Fibroblast of skin of abdomen (primary cell): ENCODE measurements at regions not wholly inside any gene's neighbourhood (a gene's known extent, or its start where the extent isn't known, plus 50 kb on each side); places are given as distances from the start of the nearest gene placed in this dataset.

Experiments used
- DNase-seq: peaks from one replicate; pipeline ENCODE4 v3.0.0-alpha.2; 2013

- DNase-seq: no peak
These were observed 932.3 kb downstream of the FLRT2 start for GRCh38 chr14:86462193-86462753.

GRCh38 chr14:86457481-86458135, 927.7 kb downstream of the FLRT2 start:
- DNase-seq: no peak

GRCh38 chr14:86450085-86450484, 920.1 kb downstream of the FLRT2 start:
- DNase-seq: peak; percentile 38

GRCh38 chr14:86442135-86442534, 912.2 kb downstream of the FLRT2 start:
- DNase-seq: no peak

- peak; percentile 68 for DNase-seq
These were observed 900.9 kb downstream of the FLRT2 start for GRCh38 chr14:86430853-86431252.

GRCh38 chr14:86423214-86423613, 893.3 kb downstream of the FLRT2 start:
- no peak for DNase-seq

GRCh38 chr14:86420131-86420530, 890.2 kb downstream of the FLRT2 start:
- DNase-seq: no peak

- DNase-seq: no peak
These were observed 884.2 kb downstream of the FLRT2 start for GRCh38 chr14:86414146-86414545.

- peak; percentile 8 for DNase-seq
These were observed 875.2 kb downstream of the FLRT2 start for GRCh38 chr14:86404989-86405649.

- no peak for DNase-seq
These were observed 874.5 kb downstream of the FLRT2 start for GRCh38 chr14:86404425-86404824.

- DNase-seq: no peak
These were observed 872.6 kb downstream of the FLRT2 start for GRCh38 chr14:86402545-86402944.

- DNase-seq: no peak
These were observed 861.1 kb downstream of the FLRT2 start for GRCh38 chr14:86391085-86391484.

- no peak for DNase-seq
These were observed 858.3 kb downstream of the FLRT2 start for GRCh38 chr14:86388216-86388615.

GRCh38 chr14:86373886-86374285, 843.9 kb downstream of the FLRT2 start:
- DNase-seq: no peak

GRCh38 chr14:86372402-86372801, 842.5 kb downstream of the FLRT2 start:
- no peak for DNase-seq

- no peak for DNase-seq
These were observed 834.7 kb downstream of the FLRT2 start for GRCh38 chr14:86364634-86365033.

- DNase-seq: no peak
These were observed 833.6 kb downstream of the FLRT2 start for GRCh38 chr14:86363576-86363975.

GRCh38 chr14:86363047-86363446, 833.1 kb downstream of the FLRT2 start:
- DNase-seq: no peak

- DNase-seq: no peak
These were observed 827.9 kb downstream of the FLRT2 start for GRCh38 chr14:86357876-86358275.

- no peak for DNase-seq
These were observed 827.2 kb downstream of the FLRT2 start for GRCh38 chr14:86357119-86357518.

- no peak for DNase-seq
These were observed 817.0 kb downstream of the FLRT2 start for GRCh38 chr14:86346818-86347384.

GRCh38 chr14:86334355-86334754, 804.4 kb downstream of the FLRT2 start:
- DNase-seq: peak; percentile 2

- DNase-seq: peak; percentile 42
These were observed 803.5 kb downstream of the FLRT2 start for GRCh38 chr14:86333493-86333892.

- DNase-seq: no peak
These were observed 801.4 kb downstream of the FLRT2 start for GRCh38 chr14:86331341-86331740.
